Heart right ventricle (tissue), 16 donors: ENCODE measurements at regions not wholly inside any gene's neighbourhood (a gene's known extent, or its start where the extent isn't known, plus 50 kb on each side); places are given as distances from the start of the nearest gene placed in this dataset.
"Not testable (repeated sequence)": the region's sequence is repeated elsewhere in the genome, so short reads cannot be mapped to it uniquely, and the experiment has no call there.

Experiments used
- ATAC-seq, 8 donors: fragments of 200-7000 bp; cut with Tn5 transposase; one replicate each; pipeline ENCODE4 v1.9.1; 2020; ENCODE audit warnings: mild to moderate bottlenecking in 8 of 8, moderate library complexity in 8 of 8, moderate number of reproducible peaks in 1 of 8
- DNase-seq, 2 donors: peaks; one replicate each; pipeline ENCODE4 v3.0.0-alpha.2; 2020
- H3K27ac ChIP-seq, 10 donors: fragments of 200-600 bp; sonication (generic) in 2 of 10; one replicate each; pipeline versions ENCODE4 v1.5.0 to v1.8.0; 2020 to 2022; ENCODE audit warnings: mild to moderate bottlenecking in 3 of 10
- H3K27me3 ChIP-seq, 7 donors: fragments of 200-600 bp; one replicate each; pipeline ENCODE4 v1.8.0; 2021 to 2022; ENCODE audit warnings: mild to moderate bottlenecking in 2 of 7
- H3K36me3 ChIP-seq, 9 donors: fragments of 200-600 bp; sonication (generic) in 1 of 9; one replicate each; pipeline versions ENCODE4 v1.5.0 to v1.8.0; 2020 to 2022; ENCODE audit warnings: mild to moderate bottlenecking in 2 of 9
- H3K4me1 ChIP-seq, 9 donors: fragments of 200-600 bp; sonication (generic) in 1 of 9; one replicate each; pipeline versions ENCODE4 v1.5.0 to v1.8.0; 2020 to 2022; ENCODE audit warnings: mild to moderate bottlenecking in 4 of 9
- H3K4me3 ChIP-seq, 10 donors: fragments of 200-600 bp; sonication (generic) in 2 of 10; one replicate each; pipeline versions ENCODE4 v1.5.0 to v1.8.0; 2020 to 2022; ENCODE audit warnings: mild to moderate bottlenecking in 7 of 10, moderate library complexity in 2 of 10
- H3K9me3 ChIP-seq, 11 donors: fragments of 200-600 bp in 10 of 11; sonication (generic) in 2 of 11; one replicate each; pipeline versions ENCODE4 v1.5.0 to v1.8.0; 2013 to 2022; ENCODE audit warnings: mild to moderate bottlenecking in 2 of 11, control low read depth in 1 of 11, moderate library complexity in 1 of 11
- CTCF ChIP-seq, 9 donors: fragments of 200-600 bp; sonication (generic) in 2 of 9; IDR thresholded peaks; one replicate each; pipeline versions ENCODE4 v1.5.0 to v1.8.0; 2021 to 2022; ENCODE audit warnings: antibody characterized with exemption in 9 of 9, mild to moderate bottlenecking in 5 of 9, moderate library complexity in 1 of 9
- WGBS, 2 donors: extraction: QIAGEN DNeasy Blood & Tissue Kit; methylation state at CpG; one replicate each; pipeline ENCODE4 v1.1.7; 2013; ENCODE audit warnings: inconsistent platforms in 1 of 2; 5-methylcytosine and 5-hydroxymethylcytosine counted together
- intact Hi-C, 10 donors: fragments of 100-400 bp; cut with DNase I; formaldehyde crosslinking; loops; one replicate each; pipeline versions ENCODE4 v1.11.1 to v1.14.2; 2022
- donor health status: Arrhythmogenic right ventricular cardiomyopathy.
- donor health status: ischemic (EF 13 %, LVEDD 7.1; RV severe dilation, severe dysfunction).
- donor health status: healthy with polysubstance abuse.
- donor health status: DM: no; HTN: yes; CAD: no.
- donor health status: DM: no; HTN: no; CAD: no.
- donor health status: ischemic (EF 25% LVEDD 6.9; RV normal size, moderate dysfunction).
- donor health status: ischemic (EF 25% LVEDD 5.7; RV mildly dilated, moderate dysfunction).
- donor health status: healthy.
- donor health status: DM: yes; HTN: yes; CAD: no.
- donor health status: Ischemic cardiomyopathy.
- donor health status: ischemic (EF 35%, LVEDD 5.7; RV mildly dilated, moderate dysfunction).
- donor health status: nonischemic (EF 11% LVEDD 7.7; RV severe dilation, severe dysfunction).
- donor health status: DM: yes; HTN: yes; CAD: no.
- donor health status: PGD.
- donor health status: ischemic (EF 29% LVEDD 5.4; RV normal size, mild dysfunction).
- donor health status: nonischemic (EF 23%, LVEDD 6.1; RV moderate dilation, normal function).

- H3K4me1 ChIP-seq, DNase-seq, H3K4me3 ChIP-seq, ATAC-seq, H3K36me3 ChIP-seq, H3K27ac ChIP-seq, intact Hi-C loops, H3K9me3 ChIP-seq, H3K27me3 ChIP-seq: not testable (repeated sequence)
- WGBS, 2 donors: 72% methylated on average over 3 to 12 of the region's 15 CpGs
Measured at GRCh38 chr14:106761886-106762816, 1235.8 kb downstream of the TMEM121 start.

GRCh38 chr14:106764968-106765369 lies 1238.6 kb downstream of the TMEM121 start:
- H3K27ac ChIP-seq, DNase-seq, H3K36me3 ChIP-seq, intact Hi-C loops, H3K9me3 ChIP-seq, H3K4me3 ChIP-seq, H3K27me3 ChIP-seq, H3K4me1 ChIP-seq: not testable (repeated sequence)
- TF ChIP-seq CTCF (IDR thresholded peaks at IDR 0.05): peak; percentile 18 to 65 (median 48)
- 24 to 26% methylated on average over 8 to 10 of the region's 11 CpGs for WGBS, 2 donors
- peak in 2 of 8 donors; percentile 46 to 50 for ATAC-seq

GRCh38 chr14:106766145-106766544 lies 1239.8 kb downstream of the TMEM121 start:
- Histone ChIP-seq H3K4me1 (no peaks in the 10 kb centered on the region), H3K27me3 (peaks cover 0 to 5% (median 0%) of the 10 kb centered on the region in 7 donors), H3K9me3 (no peaks in the 10 kb centered on the region), H3K4me3 (no peak overlapping the region), H3K36me3 (no peaks in the 10 kb centered on the region), H3K27ac (no peak overlapping the region)
- WGBS, 2 donors: 23 to 52% methylated on average over 2 to 3 of the region's 3 CpGs
- TF ChIP-seq CTCF (IDR thresholded peaks at IDR 0.05): no peak
- DNase-seq (no peak), ATAC-seq (no peak)
- intact Hi-C loops: no loop called here

GRCh38 chr14:106766551-106767277 lies 1240.3 kb downstream of the TMEM121 start:
- H3K4me1 ChIP-seq, ATAC-seq, H3K27ac ChIP-seq, H3K36me3 ChIP-seq, H3K9me3 ChIP-seq, DNase-seq, H3K27me3 ChIP-seq, H3K4me3 ChIP-seq, intact Hi-C loops: not testable (repeated sequence)
- 27 to 33% methylated on average over 5 of the region's 5 CpGs for WGBS, 2 donors

- H3K4me1 ChIP-seq, H3K9me3 ChIP-seq, intact Hi-C loops, H3K27ac ChIP-seq, DNase-seq, H3K27me3 ChIP-seq, ATAC-seq, H3K4me3 ChIP-seq, H3K36me3 ChIP-seq: not testable (repeated sequence)
- WGBS, 2 donors: 49 to 52% methylated on average over 7 to 8 of the region's 8 CpGs
Measured at GRCh38 chr14:106768230-106768629, 1241.8 kb downstream of the TMEM121 start.

GRCh38 chr14:106768972-106769700 lies 1242.8 kb downstream of the TMEM121 start:
- WGBS, 2 donors: 55 to 60% methylated on average over 8 of the region's 8 CpGs
- ATAC-seq, H3K4me1 ChIP-seq, H3K4me3 ChIP-seq, DNase-seq, H3K27ac ChIP-seq, H3K9me3 ChIP-seq, H3K36me3 ChIP-seq, intact Hi-C loops: not testable (repeated sequence)
- peaks cover 0 to 14% (median 0%) of the 10 kb centered on the region in 7 donors for H3K27me3 ChIP-seq

- intact Hi-C loops, H3K9me3 ChIP-seq, H3K36me3 ChIP-seq, H3K27ac ChIP-seq, H3K4me1 ChIP-seq, H3K4me3 ChIP-seq, ATAC-seq, DNase-seq: not testable (repeated sequence)
- peaks cover 0 to 14% (median 0%) of the 10 kb centered on the region in 7 donors for H3K27me3 ChIP-seq
- WGBS, 2 donors: 71 to 86% methylated on average over 1 of the region's 5 CpGs
Measured at GRCh38 chr14:106770158-106770672, 1243.8 kb downstream of the TMEM121 start.
